NB4 (cell line): ENCODE measurements at regions not wholly inside any gene's neighbourhood (a gene's known extent, or its start where the extent isn't known, plus 50 kb on each side); places are given as distances from the start of the nearest gene placed in this dataset.

ENCODE experiments used
- DNase-seq: peaks from one replicate; pipeline ENCODE4 v3.0.0; 2010; ENCODE audit warnings: low read depth
- H3K4me3 ChIP-seq: one replicate; pipeline ENCODE4 v1.5.1; 2011; ENCODE audit warnings: mild to moderate bottlenecking, low read depth, low read length, moderate library complexity
- CTCF ChIP-seq: IDR thresholded peaks from one replicate; pipeline ENCODE4 v1.5.1; 2012; ENCODE audit warnings: low read depth, low read length
- MYC ChIP-seq: IDR thresholded peaks from 2 replicates; pipeline ENCODE4 v1.6.1; 2011; ENCODE audit warnings: low read depth, low read length
- POLR2A ChIP-seq: IDR thresholded peaks from 2 replicates; pipeline ENCODE4 v1.6.1; 2011; ENCODE audit warnings: mild to moderate bottlenecking; ENCODE audit not compliant: insufficient read length; ENCODE audit errors: extremely low read depth
- TF ChIP-seq, protein P1 (sequence below): IDR thresholded peaks from 2 replicates; pipeline ENCODE4 v1.6.1; 2011; ENCODE audit warnings: low read depth, low read length

DNA sequence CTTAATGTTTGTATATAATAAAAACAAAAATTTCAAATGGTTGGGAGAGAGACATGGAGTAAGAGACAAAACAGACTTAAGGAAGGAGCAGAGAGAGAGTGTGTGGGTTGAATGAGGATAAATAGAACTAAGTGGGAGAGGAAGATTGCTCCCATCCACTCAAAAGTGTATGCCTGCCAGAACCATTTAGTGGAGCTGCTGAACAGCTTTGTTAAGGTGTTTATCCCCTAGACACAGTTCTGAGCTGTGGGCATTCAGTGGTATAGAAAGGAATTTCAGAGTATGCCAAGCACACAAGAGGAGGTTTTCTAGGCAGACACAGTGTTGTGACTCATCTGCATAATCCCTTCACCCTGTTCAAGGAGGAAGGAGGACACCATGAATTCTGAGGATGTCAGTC, 508.6 kb upstream of the EPHA5 start:
- TF ChIP-seq, protein P1, sequence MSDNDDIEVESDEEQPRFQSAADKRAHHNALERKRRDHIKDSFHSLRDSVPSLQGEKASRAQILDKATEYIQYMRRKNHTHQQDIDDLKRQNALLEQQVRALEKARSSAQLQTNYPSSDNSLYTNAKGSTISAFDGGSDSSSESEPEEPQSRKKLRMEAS: no peak
- TF ChIP-seq MYC: no peak
- TF ChIP-seq CTCF: no peak
- no peak for TF ChIP-seq POLR2A
- no peak overlapping the region for H3K4me3 ChIP-seq
- DNase-seq: no peak

DNA sequence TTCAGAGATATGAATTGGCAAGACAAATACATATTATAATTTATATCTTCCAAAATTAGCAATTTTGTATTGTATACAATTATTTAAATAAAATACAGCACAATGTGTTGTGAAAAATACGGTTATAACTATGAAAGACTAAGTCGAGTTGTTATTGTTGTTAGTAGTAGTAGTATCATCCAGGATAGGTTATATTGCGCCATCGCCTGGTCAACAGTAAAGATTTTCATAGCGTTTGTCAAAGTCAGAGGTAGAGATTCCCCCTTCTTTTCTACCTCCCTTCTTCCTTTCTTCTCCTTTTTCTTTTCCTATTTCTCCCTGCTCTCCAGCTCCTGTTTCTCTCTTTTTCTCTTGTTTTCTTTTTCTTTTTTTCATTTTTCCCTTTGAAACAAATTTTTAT, 499.1 kb upstream of the EPHA5 start:
- TF ChIP-seq MYC: no peak
- no peak for TF ChIP-seq CTCF
- DNase-seq: no peak
- H3K4me3 ChIP-seq: no peak overlapping the region

- H3K4me3 ChIP-seq: no peak overlapping the region
- TF ChIP-seq, protein P1: no peak
- TF ChIP-seq POLR2A (no peak), CTCF (no peak), MYC (no peak)
- no peak for DNase-seq
Observed at GRCh38 chr4:66164869-66165268, 494.6 kb upstream of the EPHA5 start.

DNA sequence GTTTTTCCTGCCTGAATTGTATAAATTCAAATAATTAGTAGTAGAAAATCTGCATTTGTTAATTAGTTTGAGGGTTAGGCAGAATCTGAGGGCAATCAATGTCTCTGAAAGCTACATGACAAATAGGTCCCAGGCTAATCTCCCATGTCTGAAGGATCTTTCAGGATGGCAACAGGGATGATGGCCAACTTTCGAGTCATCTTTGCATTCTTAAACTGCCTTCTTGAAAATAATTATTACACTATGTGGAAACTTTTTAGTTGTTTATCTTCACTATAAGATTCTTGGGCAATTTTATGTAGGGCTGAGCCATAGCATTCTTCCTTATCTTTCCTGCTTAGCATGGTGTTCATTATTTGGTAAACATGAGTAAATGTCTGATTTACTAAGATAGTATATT, 490.3 kb upstream of the EPHA5 start:
- TF ChIP-seq POLR2A: no peak
- DNase-seq: no peak
- H3K4me3 ChIP-seq: no peak overlapping the region

GRCh38 chr4:66157594-66157993, 487.3 kb upstream of the EPHA5 start:
- DNase-seq: no peak
- TF ChIP-seq, protein P1: no peak
- TF ChIP-seq CTCF: no peak
- TF ChIP-seq POLR2A: no peak
- TF ChIP-seq MYC: no peak
- H3K4me3 ChIP-seq: no peak overlapping the region

- DNase-seq: no peak
- TF ChIP-seq, protein P1: no peak
- TF ChIP-seq MYC: no peak
- TF ChIP-seq CTCF: no peak
- no peak for TF ChIP-seq POLR2A
- H3K4me3 ChIP-seq: no peak overlapping the region
Observed at GRCh38 chr4:66130042-66130441, 459.8 kb upstream of the EPHA5 start.
